GM12891 (cell line): ENCODE measurements at regions not wholly inside any gene's neighbourhood (a gene's known extent, or its start where the extent isn't known, plus 50 kb on each side); places are given as distances from the start of the nearest gene placed in this dataset.

ENCODE experiments used
- DNase-seq: peaks from one replicate; pipeline ENCODE4 v3.0.0; 2011; ENCODE audit warnings: low spot score; ENCODE audit not compliant: insufficient read length
- FAIRE-seq: peaks from 2 replicates; lab custom pipeline; 2011; peaks lifted over from hg19 to GRCh38; lab: Jason Lieb, UNC
- PAX5 ChIP-seq: IDR thresholded peaks from 2 replicates; pipeline ENCODE4 v1.6.1; 2011; ENCODE audit warnings: low read length, moderate library complexity, mild to moderate bottlenecking; ENCODE audit not compliant: insufficient read depth, severe bottlenecking
- POLR2A ChIP-seq: IDR thresholded peaks from 2 replicates; pipeline ENCODE4 v1.6.1; 2011; ENCODE audit warnings: low read depth, low read length, control low read depth
- POLR2AphosphoS5 ChIP-seq: IDR thresholded peaks from 2 replicates; pipeline ENCODE4 v1.6.1; 2011; ENCODE audit warnings: low read depth, low read length, control low read depth
- POU2F2 ChIP-seq: IDR thresholded peaks from 2 replicates; pipeline ENCODE4 v1.6.1; 2011; ENCODE audit warnings: low read depth, mild to moderate bottlenecking, control low read depth, low read length, moderate library complexity
- SPI1 ChIP-seq: IDR thresholded peaks from 2 replicates; pipeline ENCODE4 v1.6.1; 2011; ENCODE audit warnings: low read depth, low read length, control low read depth
- TAF1 ChIP-seq: IDR thresholded peaks from 2 replicates; pipeline ENCODE4 v1.6.1; 2011; ENCODE audit warnings: low read depth, low read length, control low read depth

DNA sequence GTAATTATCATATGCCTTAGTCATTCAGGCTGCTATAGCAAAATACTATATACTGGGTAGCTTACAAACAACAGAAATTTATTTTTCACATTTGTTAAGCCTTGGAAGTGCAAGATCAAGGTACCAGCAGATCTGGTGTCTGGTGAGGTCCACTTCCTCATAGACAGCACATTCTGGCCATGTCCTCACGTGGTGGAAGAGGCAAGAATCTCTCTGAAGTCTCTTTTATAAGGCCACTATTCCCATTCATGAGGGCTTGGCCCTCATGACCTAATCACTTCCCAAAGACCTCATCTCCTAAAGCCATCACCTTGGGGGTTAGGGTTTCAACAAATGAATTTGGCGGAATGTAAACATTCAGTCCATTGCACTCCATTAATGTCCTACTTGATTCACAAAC, 137.5 kb upstream of the C1GALT1 start:
- DNase-seq = no peak
- no peak for FAIRE-seq
- TF ChIP-seq TAF1 = no peak
- TF ChIP-seq POLR2AphosphoS5 = no peak
- no peak for TF ChIP-seq PAX5
- TF ChIP-seq POLR2A = no peak
- TF ChIP-seq SPI1 = no peak
- TF ChIP-seq POU2F2 = no peak

DNA sequence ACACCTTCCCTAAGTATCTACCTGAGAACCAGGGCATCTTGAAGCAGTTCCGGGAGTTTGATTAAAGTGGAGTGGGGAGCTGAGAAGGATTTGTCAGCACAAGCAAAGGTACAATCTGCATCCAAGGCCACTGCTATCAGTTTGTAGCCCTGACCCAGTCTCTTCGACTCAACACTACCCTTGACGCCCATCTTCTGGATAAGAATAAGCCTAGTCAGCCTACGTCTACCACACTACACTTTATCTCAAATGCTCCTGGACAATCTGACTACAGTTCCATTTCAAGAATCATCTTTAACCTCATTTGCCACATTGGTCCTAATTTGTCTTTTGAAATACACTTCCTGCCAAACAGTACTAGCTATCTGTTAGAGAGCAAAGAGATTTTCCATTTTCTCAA, 134.1 kb upstream of the C1GALT1 start:
- FAIRE-seq (no peak), DNase-seq (no peak)
- no peak for TF ChIP-seq POLR2A
- no peak for TF ChIP-seq SPI1
- no peak for TF ChIP-seq POU2F2

DNA sequence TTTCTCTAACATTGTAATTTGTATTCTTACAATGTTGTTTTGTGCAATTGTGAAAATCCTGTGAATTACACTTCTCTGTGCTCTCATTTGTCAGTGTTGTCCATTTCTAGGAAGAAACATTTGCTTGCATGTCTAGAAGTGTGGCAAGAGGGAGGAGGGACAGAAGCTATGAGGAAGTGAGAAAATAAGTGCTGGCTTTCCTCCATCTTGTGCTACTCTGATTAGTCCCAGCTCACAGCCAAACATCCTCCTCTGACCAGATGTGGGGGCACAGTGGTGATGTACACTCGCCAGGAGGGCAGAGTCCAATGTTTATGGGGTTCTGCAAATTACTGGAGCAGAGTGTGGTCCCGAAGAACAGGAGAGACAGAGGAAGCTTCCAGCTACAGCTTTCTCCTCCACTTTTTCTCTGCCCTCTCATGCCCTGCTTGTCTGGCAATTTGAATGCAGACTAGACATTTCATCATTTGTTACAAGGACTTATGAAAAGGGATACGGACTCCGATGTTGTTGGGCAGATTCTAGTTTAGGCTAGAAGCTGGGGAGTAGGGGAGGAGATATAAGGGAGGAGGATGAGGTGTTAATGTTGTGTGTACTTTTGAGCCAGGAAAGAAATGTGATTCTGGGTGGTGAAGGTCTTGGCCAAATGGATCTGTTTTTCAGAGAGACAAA, 131.0 kb upstream of the C1GALT1 start:
- no peak for TF ChIP-seq PAX5
- peak; percentile 86 for TF ChIP-seq SPI1
- DNase-seq (no peak), FAIRE-seq (peak; percentile 41)

DNA sequence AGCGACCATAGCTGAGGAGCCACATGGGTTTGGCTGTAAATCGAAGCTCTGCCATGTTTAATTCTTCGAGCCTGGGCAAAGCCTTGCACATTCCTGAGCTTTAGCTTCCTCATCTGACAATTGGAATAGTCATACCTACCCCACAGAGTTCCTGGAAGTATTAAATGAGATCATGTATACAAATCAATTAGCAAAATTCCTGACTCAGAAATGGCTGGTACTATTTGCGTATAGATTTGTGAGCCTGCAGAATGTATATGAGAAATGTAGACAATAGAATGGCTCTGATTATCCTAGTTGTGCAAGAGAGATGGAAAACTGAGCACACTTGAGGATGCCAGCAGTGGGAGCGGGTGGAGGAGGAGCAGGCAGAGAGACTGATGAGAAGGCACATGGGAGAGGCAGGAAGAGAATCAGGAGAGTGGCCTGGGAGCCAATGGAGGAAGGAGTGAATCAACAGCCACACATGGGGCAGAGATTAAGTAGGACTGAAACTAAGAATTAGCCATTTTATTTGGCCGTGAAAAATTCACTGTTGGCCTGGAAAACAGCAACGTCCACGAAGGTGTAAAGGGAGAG, 128.0 kb upstream of the C1GALT1 start:
- FAIRE-seq (no peak), DNase-seq (no peak)
- no peak for TF ChIP-seq TAF1
- TF ChIP-seq SPI1 = no peak
- TF ChIP-seq POLR2A = no peak
- TF ChIP-seq POU2F2 = no peak
- no peak for TF ChIP-seq POLR2AphosphoS5
- no peak for TF ChIP-seq PAX5

DNA sequence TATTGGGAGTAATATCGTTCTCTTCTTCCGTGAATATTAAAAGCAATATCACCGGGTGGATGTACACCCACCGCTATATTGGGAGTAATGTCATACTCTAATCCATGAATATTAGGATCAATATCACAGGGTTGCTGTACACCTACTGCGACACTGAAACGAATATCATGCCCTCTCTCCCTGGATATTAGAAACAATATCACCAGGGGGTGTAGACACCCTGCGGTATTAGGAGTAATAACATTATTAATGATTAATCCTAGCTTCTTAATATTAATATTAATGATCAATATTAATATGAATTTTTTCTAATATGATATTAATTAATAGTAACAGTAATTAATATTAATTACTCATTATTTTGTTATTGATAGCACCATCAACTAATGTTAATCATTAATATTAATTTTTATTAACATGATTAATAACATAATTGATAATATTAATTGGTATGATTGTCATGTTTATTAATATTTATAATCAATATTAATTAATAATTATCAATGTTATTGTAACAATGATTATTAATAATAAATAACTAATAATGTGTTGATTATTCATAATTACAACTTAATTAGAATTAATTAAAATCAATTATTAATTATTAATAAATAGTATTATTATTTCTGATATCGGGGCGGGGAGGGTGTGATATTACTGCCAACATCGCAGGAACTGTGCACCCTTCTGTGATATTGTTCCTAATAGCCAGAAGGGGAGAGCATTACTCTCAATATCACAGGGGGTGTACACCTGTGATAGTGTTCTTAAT, 121.3 kb upstream of the C1GALT1 start:
- TF ChIP-seq POLR2AphosphoS5 (no peak), SPI1 (no peak), POLR2A (no peak), PAX5 (no peak), POU2F2 (no peak), TAF1 (no peak)
- FAIRE-seq = no peak
- DNase-seq = no peak

DNA sequence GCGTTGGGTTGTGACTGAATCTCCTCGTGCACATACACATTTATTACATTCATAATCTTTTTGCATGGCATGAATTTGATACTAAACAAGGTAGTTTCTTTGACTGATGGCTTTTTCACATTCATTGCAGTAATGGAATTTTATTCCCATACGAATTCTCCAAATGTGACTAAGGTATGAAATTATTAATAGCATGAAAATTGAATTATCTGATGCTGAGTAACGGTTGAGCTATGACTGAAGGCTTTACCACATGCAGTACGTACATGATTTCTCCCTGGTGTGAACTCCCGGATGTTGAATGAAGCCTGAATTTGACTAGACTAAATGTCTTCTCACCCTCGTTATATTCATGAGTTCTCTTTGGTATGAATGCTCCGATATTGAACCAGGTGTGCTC, 104.4 kb upstream of the C1GALT1 start:
- no peak for FAIRE-seq
- DNase-seq = no peak
- TF ChIP-seq POU2F2 (no peak), PAX5 (no peak), POLR2AphosphoS5 (no peak), TAF1 (no peak), POLR2A (no peak), SPI1 (no peak)

DNA sequence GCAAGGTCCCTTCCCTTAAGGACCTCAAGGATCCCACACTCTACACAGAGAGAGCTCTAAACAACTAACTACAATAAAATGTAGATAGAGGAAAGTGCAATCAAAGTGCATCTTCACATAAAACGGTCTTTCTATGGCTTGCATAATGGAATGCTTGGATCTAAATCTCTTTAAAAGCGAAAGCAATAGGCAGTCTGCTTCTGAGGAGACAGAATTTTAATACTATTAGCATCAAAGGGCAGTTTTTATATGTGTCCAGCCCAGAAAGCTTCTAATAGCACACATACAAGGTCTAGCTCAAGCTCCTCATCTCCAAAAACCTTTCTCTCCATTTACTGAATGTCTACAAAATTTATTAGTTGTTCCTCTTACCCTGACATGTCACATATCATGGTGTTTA, 101.5 kb upstream of the C1GALT1 start:
- FAIRE-seq (no peak), DNase-seq (no peak)
- TF ChIP-seq PAX5 (no peak), TAF1 (no peak), POLR2AphosphoS5 (no peak), POU2F2 (no peak), SPI1 (no peak), POLR2A (no peak)

DNA sequence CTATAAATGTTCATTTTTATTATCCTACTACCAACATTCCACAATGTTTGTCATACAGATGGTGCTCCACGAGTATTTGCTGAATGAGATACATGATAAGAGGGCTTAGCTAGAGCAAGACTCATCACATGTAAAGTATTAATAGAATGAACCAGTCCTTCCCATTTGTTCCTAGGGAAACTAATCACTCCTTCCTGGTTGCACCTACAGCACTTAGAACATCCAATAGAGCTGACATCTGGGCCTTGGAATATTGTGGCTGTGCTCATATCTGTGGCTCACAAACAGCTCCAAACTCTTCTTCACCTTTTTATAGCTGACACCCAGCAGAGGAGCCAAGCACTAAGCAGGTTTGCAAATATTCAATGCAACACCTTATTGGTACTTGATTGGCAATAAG, 91.9 kb upstream of the C1GALT1 start:
- TF ChIP-seq POLR2A = no peak
- no peak for TF ChIP-seq PAX5
- no peak for TF ChIP-seq TAF1
- TF ChIP-seq POLR2AphosphoS5 = no peak
- no peak for TF ChIP-seq SPI1
- TF ChIP-seq POU2F2 = no peak
- no peak for FAIRE-seq
- no peak for DNase-seq

DNA sequence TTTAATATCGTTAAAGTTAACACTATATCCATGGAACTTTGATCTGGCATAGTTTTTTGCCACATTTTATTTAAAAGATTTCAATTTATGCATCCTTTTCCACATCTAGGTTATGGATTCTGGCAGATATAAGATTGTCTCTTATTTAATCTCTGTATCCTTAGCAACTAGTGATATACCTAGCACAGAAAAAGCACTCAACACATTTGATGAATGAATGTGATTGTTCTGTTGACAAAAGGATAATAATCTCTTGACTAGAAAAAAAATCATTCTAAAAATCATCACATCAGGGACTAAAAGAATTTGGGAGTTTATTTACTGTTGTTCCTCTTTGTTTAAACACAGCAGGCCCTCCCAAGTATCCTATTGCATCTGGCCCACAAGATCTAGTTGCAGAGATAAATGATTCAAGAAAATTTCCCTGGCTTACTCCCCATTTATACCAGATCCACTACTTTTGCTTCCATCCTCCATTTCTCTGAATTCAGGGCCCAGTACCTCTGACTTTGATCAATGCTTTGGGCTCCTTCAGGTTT, 84.0 kb upstream of the C1GALT1 start:
- no peak for DNase-seq
- FAIRE-seq = no peak
- TF ChIP-seq PAX5 (no peak), POU2F2 (no peak), TAF1 (no peak), POLR2A (no peak), POLR2AphosphoS5 (no peak), SPI1 (no peak)

DNA sequence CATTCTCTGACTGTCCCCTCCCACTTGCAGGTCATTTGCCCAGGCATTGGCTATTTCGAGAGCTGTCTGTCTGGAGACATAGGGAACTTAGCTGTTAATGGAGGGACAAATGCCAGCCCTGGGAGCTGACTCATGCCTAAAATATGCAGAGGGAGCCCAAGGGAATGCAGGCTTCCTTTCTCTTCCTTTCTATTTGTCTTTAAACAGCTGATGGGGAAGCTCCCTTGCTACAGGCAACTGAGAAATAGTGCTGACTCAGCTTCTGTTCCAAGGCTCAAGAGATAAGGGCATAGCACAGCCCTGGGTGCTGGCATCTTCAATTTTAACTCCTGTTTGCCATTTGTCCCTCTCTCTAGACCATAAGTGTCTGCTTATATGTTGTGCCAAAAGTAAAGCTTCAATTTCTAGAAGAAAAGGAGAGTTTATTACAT, 82.7 kb upstream of the C1GALT1 start:
- TF ChIP-seq SPI1 = no peak
- TF ChIP-seq POLR2AphosphoS5 = no peak
- no peak for TF ChIP-seq POU2F2
- no peak for TF ChIP-seq POLR2A
- no peak for TF ChIP-seq PAX5
- no peak for TF ChIP-seq TAF1
- DNase-seq (no peak), FAIRE-seq (no peak)
